ENCODE measurements at regions not wholly inside any gene's neighbourhood (a gene's known extent, or its start where the extent isn't known, plus 50 kb on each side); places are given as distances from the start of the nearest gene placed in this dataset.

GRCh38 chr13:111462221-111462764, 141.9 kb downstream of the TEX29 start:
- no peaks in the 10 kb centered on the region for H3F3A ChIP-seq (ENCODE audit: insufficient read depth, low read length)
- H3K4me3 ChIP-seq (ENCODE audit: low read length): no peak overlapping the region
- H4K20me1 ChIP-seq (ENCODE audit: insufficient read depth, low read length): no peaks in the 10 kb centered on the region
- H3K36me3 ChIP-seq (replicated peaks; ENCODE audit: insufficient read depth, low read length): no peaks in the 10 kb centered on the region
- H3K9ac ChIP-seq (ENCODE audit: low read length): no peak overlapping the region
- H3K4me1 ChIP-seq (ENCODE audit: low read length): peaks cover 9% of the 10 kb centered on the region
- TF ChIP-seq CTCF (IDR thresholded peaks at IDR 0.05; ENCODE audit: low read length): no peak
- TF ChIP-seq EZH2phosphoT487 (IDR thresholded peaks at IDR 0.05; ENCODE audit: low read length): no peak
- no peak for TF ChIP-seq EZH2 (optimal IDR thresholded peaks at IDR 0.05; ENCODE audit: low read depth, low read length)
- H3K79me2 ChIP-seq (ENCODE audit: low read length): peaks cover 44% of the 10 kb centered on the region
- H3K27me3 ChIP-seq (replicated peaks; ENCODE audit: insufficient read depth, low read length): no peaks in the 10 kb centered on the region
- no peak overlapping the region for H3K4me2 ChIP-seq (ENCODE audit: low read depth, low read length)
- H3K27ac ChIP-seq (ENCODE audit: low read length): no peak overlapping the region
- no peak for DNase-seq
- H3K9me3 ChIP-seq (replicated peaks; ENCODE audit: insufficient read depth, low read length): no peaks in the 10 kb centered on the region
- no peaks in the 10 kb centered on the region for H3K9me2 ChIP-seq (replicated peaks; ENCODE audit: insufficient read depth, low read length)
- no peak overlapping the region for H2AFZ ChIP-seq (ENCODE audit: low read length)

GRCh38 chr13:111462944-111463343, 142.5 kb downstream of the TEX29 start:
- Histone ChIP-seq H3K4me1 (ENCODE audit: low read length) (peaks cover 9% of the 10 kb centered on the region), H3K9me2 (replicated peaks; ENCODE audit: insufficient read depth, low read length) (no peaks in the 10 kb centered on the region), H3K4me2 (ENCODE audit: low read depth, low read length) (no peak overlapping the region), H3K4me3 (ENCODE audit: low read length) (no peak overlapping the region), H3K36me3 (replicated peaks; ENCODE audit: insufficient read depth, low read length) (no peaks in the 10 kb centered on the region), H3K9me3 (replicated peaks; ENCODE audit: insufficient read depth, low read length) (no peaks in the 10 kb centered on the region), H3K27me3 (replicated peaks; ENCODE audit: insufficient read depth, low read length) (no peaks in the 10 kb centered on the region), H3K9ac (ENCODE audit: low read length) (no peak overlapping the region), H4K20me1 (ENCODE audit: insufficient read depth, low read length) (no peaks in the 10 kb centered on the region), H2AFZ (ENCODE audit: low read length) (no peak overlapping the region), H3F3A (ENCODE audit: insufficient read depth, low read length) (no peaks in the 10 kb centered on the region), H3K27ac (ENCODE audit: low read length) (no peak overlapping the region), H3K79me2 (ENCODE audit: low read length) (peaks cover 44% of the 10 kb centered on the region)
- TF ChIP-seq EZH2phosphoT487 (IDR thresholded peaks at IDR 0.05; ENCODE audit: low read length) (no peak), CTCF (IDR thresholded peaks at IDR 0.05; ENCODE audit: low read length) (no peak), EZH2 (optimal IDR thresholded peaks at IDR 0.05; ENCODE audit: low read depth, low read length) (no peak)
- no peak for DNase-seq

- no peaks in the 10 kb centered on the region for H3K9me3 ChIP-seq (replicated peaks; ENCODE audit: insufficient read depth, low read length)
- no peak overlapping the region for H3K9ac ChIP-seq (ENCODE audit: low read length)
- no peak overlapping the region for H3K4me3 ChIP-seq (ENCODE audit: low read length)
- no peaks in the 10 kb centered on the region for H3K4me1 ChIP-seq (ENCODE audit: low read length)
- TF ChIP-seq EZH2 (optimal IDR thresholded peaks at IDR 0.05; ENCODE audit: low read depth, low read length): no peak
- no peak for TF ChIP-seq EZH2phosphoT487 (IDR thresholded peaks at IDR 0.05; ENCODE audit: low read length)
- no peak for TF ChIP-seq CTCF (IDR thresholded peaks at IDR 0.05; ENCODE audit: low read length)
- H3F3A ChIP-seq (ENCODE audit: insufficient read depth, low read length): no peaks in the 10 kb centered on the region
- no peak for DNase-seq
- no peaks in the 10 kb centered on the region for H4K20me1 ChIP-seq (ENCODE audit: insufficient read depth, low read length)
- H2AFZ ChIP-seq (ENCODE audit: low read length): no peak overlapping the region
- no peak overlapping the region for H3K27ac ChIP-seq (ENCODE audit: low read length)
- no peaks in the 10 kb centered on the region for H3K27me3 ChIP-seq (replicated peaks; ENCODE audit: insufficient read depth, low read length)
- no peaks in the 10 kb centered on the region for H3K36me3 ChIP-seq (replicated peaks; ENCODE audit: insufficient read depth, low read length)
- no peaks in the 10 kb centered on the region for H3K9me2 ChIP-seq (replicated peaks; ENCODE audit: insufficient read depth, low read length)
- H3K4me2 ChIP-seq (ENCODE audit: low read depth, low read length): no peak overlapping the region
- peaks cover 33% of the 10 kb centered on the region for H3K79me2 ChIP-seq (ENCODE audit: low read length)
Measured at GRCh38 chr13:111467111-111467890, 146.9 kb downstream of the TEX29 start.
